KMS-11 (cell line): ENCODE measurements at regions not wholly inside any gene's neighbourhood (a gene's known extent, or its start where the extent isn't known, plus 50 kb on each side); places are given as distances from the start of the nearest gene placed in this dataset.

Experiments used
- H2AFZ ChIP-seq: fragments of 200-600 bp; sonication (generic); 2 replicates; pipeline ENCODE4 v1.6.1; 2016; ENCODE audit warnings: antibody characterized with exemption, mixed run types, low read depth
- H3K27ac ChIP-seq: fragments of 200-600 bp; sonication (generic); 2 replicates; pipeline ENCODE4 v1.6.1; 2016; ENCODE audit warnings: mild to moderate bottlenecking, mixed run types
- H3K27me3 ChIP-seq: fragments of 200-600 bp; sonication (generic); 2 replicates; pipeline ENCODE4 v1.6.1; 2017; ENCODE audit warnings: mild to moderate bottlenecking, low read depth, mixed run types, moderate library complexity; ENCODE audit not compliant: insufficient read depth
- H3K36me3 ChIP-seq: fragments of 200-600 bp; sonication (generic); 2 replicates; pipeline ENCODE4 v1.6.1; 2017; ENCODE audit warnings: mild to moderate bottlenecking, mixed run types; ENCODE audit not compliant: insufficient read depth
- H3K4me1 ChIP-seq: fragments of 200-600 bp; sonication (generic); 2 replicates; pipeline ENCODE4 v1.6.1; 2016; ENCODE audit warnings: mild to moderate bottlenecking, low read depth, mixed run types; ENCODE audit not compliant: poor library complexity, severe bottlenecking
- H3K4me2 ChIP-seq: fragments of 200-600 bp; sonication (generic); 2 replicates; pipeline ENCODE4 v1.7.0; 2016; ENCODE audit warnings: mild to moderate bottlenecking, mixed run types
- H3K4me3 ChIP-seq: fragments of 200-600 bp; sonication (generic); IDR thresholded peaks from 2 replicates; pipeline ENCODE4 v1.6.1; 2017; ENCODE audit warnings: low read depth, low read length, mixed read lengths; ENCODE audit not compliant: insufficient read depth
- H3K79me2 ChIP-seq: fragments of 200-600 bp; sonication (generic); 2 replicates; pipeline ENCODE4 v1.6.1; 2016; ENCODE audit warnings: low read depth, mixed run types; ENCODE audit not compliant: insufficient read depth
- H3K9ac ChIP-seq: fragments of 200-600 bp; sonication (generic); 2 replicates; pipeline ENCODE4 v1.6.1; 2016; ENCODE audit warnings: mild to moderate bottlenecking, mixed run types
- H4K20me1 ChIP-seq: fragments of 200-600 bp; sonication (generic); 2 replicates; pipeline ENCODE4 v1.6.1; 2016; ENCODE audit warnings: mild to moderate bottlenecking, mixed run types; ENCODE audit not compliant: insufficient read depth
- TF ChIP-seq, protein P1 (sequence below): fragments of 200-600 bp; sonication (generic); conservative IDR thresholded peaks from 2 replicates; pipeline ENCODE4 v1.6.1; 2017; ENCODE audit warnings: low read depth, mild to moderate bottlenecking, antibody characterized with exemption, low read length, moderate library complexity, mixed read lengths

DNA sequence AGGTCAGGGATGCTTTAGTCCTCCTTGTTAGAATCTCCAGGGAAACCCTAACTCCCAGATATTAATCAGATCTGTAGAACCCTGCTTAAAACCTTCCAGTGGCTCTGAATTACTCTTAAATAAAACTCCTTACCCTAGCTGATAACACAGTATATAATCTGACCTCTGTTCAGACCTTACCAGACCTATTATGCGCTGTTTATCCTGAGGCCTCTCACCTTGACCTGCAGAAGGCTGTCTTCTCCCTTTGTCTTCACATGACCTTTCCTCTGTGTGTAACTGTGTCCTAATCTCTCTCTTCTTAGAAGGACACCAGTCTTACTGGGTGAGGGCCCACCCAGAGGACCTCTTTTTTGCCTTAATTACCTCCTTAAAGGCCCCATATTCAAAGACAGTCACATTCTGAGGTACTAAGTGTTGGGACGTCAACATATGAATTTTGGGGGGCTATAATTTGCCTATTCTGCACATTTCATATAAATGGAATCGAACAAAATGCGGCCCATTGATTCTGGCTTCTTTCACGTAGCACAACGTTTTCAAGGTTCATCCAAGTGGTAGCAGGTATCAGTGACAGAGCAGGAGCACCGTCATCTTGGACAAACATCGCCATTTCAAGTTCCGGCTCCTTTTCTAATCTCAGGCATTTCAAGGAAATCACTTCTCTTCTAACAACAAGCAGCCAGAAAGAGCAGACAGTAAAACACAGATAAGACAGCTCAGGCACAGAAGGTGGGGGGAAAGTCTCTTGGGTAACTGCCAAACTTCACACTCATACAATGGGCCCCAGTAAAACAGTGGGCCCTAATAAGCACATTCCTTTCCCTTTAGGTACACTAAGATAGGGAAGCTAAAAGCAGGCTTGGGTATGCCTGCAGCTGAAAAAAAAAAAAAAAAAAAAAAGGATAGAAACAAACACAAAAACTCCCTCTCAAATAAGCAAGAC, 200.2 kb upstream of the NUDT4 start:
- no peak overlapping the region for H3K4me2 ChIP-seq
- H3K27me3 ChIP-seq: no peaks in the 10 kb centered on the region
- H3K4me1 ChIP-seq: no peaks in the 10 kb centered on the region
- H3K36me3 ChIP-seq: no peaks in the 10 kb centered on the region
- H2AFZ ChIP-seq: no peak overlapping the region
- H3K27ac ChIP-seq: no peak overlapping the region
- H3K79me2 ChIP-seq: no peaks in the 10 kb centered on the region
- no peak overlapping the region for H3K4me3 ChIP-seq
- TF ChIP-seq, protein P1, sequence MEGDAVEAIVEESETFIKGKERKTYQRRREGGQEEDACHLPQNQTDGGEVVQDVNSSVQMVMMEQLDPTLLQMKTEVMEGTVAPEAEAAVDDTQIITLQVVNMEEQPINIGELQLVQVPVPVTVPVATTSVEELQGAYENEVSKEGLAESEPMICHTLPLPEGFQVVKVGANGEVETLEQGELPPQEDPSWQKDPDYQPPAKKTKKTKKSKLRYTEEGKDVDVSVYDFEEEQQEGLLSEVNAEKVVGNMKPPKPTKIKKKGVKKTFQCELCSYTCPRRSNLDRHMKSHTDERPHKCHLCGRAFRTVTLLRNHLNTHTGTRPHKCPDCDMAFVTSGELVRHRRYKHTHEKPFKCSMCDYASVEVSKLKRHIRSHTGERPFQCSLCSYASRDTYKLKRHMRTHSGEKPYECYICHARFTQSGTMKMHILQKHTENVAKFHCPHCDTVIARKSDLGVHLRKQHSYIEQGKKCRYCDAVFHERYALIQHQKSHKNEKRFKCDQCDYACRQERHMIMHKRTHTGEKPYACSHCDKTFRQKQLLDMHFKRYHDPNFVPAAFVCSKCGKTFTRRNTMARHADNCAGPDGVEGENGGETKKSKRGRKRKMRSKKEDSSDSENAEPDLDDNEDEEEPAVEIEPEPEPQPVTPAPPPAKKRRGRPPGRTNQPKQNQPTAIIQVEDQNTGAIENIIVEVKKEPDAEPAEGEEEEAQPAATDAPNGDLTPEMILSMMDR: no peak
- no peak overlapping the region for H3K9ac ChIP-seq
- H4K20me1 ChIP-seq: no peaks in the 10 kb centered on the region

DNA sequence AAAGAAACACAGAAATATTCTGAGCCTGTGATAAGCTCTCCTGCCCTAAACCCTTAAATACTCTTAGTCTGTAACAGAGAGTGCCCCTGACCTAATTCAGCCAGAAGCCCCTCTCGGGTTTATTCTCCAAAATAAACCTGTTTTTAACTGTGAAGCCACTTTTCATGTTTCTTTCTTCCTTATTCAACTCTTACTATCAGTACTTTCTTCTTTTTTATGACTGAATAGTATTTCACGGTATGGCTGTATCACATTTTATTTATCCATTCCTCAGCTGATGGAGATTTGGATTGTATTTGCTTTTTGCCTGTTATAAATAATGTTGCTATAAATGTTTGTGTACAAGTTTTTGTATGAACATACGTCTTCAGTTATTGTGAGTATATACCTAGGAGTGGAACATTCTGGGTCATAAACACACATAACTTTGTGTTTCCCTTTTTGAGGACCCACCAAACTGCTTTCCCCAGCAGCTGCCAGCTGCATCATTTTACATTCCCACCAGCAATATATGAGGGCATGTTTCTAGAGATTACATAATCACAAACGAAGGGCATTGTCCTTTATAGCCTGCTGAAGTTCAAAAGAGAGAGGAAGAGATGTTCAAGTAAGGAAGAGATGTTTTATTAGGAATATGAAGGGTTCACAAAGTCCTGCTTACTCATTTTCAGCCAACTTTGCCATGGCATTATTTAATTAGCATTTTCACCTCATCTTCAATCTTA, 199.4 kb upstream of the NUDT4 start:
- TF ChIP-seq, protein P1: no peak
- H3K4me3 ChIP-seq: no peak overlapping the region
- no peaks in the 10 kb centered on the region for H3K36me3 ChIP-seq
- H3K79me2 ChIP-seq: no peaks in the 10 kb centered on the region
- no peak overlapping the region for H3K9ac ChIP-seq
- H3K4me2 ChIP-seq: no peak overlapping the region
- no peaks in the 10 kb centered on the region for H4K20me1 ChIP-seq
- H3K27ac ChIP-seq: no peak overlapping the region
- H3K4me1 ChIP-seq: no peaks in the 10 kb centered on the region
- H3K27me3 ChIP-seq: no peaks in the 10 kb centered on the region
- no peak overlapping the region for H2AFZ ChIP-seq

DNA sequence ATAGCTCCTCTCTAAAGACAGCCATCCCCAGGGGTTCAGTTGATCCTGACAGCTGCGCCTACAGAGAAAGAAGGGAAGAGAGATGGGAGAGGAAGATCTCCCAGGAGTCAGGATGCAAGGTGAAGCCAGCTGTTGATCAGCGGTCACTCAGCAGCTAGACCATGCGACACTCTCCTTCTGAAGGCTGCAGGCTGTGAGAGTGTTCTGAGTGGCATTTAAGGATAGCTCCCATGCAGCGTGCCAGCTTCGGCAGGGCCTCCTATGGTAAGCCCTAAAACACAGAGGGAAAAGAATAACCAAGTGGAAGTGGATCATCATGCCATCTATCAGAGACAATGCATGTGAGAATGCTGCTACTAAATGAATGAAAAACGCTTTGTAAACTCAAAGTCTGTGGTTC, 197.9 kb upstream of the NUDT4 start:
- no peak overlapping the region for H3K4me3 ChIP-seq
- TF ChIP-seq, protein P1: no peak
- no peaks in the 10 kb centered on the region for H3K27me3 ChIP-seq
- H4K20me1 ChIP-seq: no peaks in the 10 kb centered on the region
- no peak overlapping the region for H3K27ac ChIP-seq
- no peak overlapping the region for H3K4me2 ChIP-seq
- no peak overlapping the region for H2AFZ ChIP-seq
- H3K36me3 ChIP-seq: no peaks in the 10 kb centered on the region
- H3K9ac ChIP-seq: no peak overlapping the region
- no peaks in the 10 kb centered on the region for H3K79me2 ChIP-seq
- no peaks in the 10 kb centered on the region for H3K4me1 ChIP-seq

- no peaks in the 10 kb centered on the region for H3K27me3 ChIP-seq
- no peaks in the 10 kb centered on the region for H4K20me1 ChIP-seq
- TF ChIP-seq, protein P1: no peak
- no peaks in the 10 kb centered on the region for H3K36me3 ChIP-seq
- H3K4me1 ChIP-seq: no peaks in the 10 kb centered on the region
- H3K79me2 ChIP-seq: no peaks in the 10 kb centered on the region
- H2AFZ ChIP-seq: no peak overlapping the region
- no peak overlapping the region for H3K9ac ChIP-seq
- no peak overlapping the region for H3K4me2 ChIP-seq
- no peak overlapping the region for H3K4me3 ChIP-seq
- no peak overlapping the region for H3K27ac ChIP-seq
These were observed 197.2 kb upstream of the NUDT4 start for GRCh38 chr12:93180566-93180965.
